ENCODE measurements at regions not wholly inside any gene's neighbourhood (a gene's known extent, or its start where the extent isn't known, plus 50 kb on each side); places are given as distances from the start of the nearest gene placed in this dataset.

DNA sequence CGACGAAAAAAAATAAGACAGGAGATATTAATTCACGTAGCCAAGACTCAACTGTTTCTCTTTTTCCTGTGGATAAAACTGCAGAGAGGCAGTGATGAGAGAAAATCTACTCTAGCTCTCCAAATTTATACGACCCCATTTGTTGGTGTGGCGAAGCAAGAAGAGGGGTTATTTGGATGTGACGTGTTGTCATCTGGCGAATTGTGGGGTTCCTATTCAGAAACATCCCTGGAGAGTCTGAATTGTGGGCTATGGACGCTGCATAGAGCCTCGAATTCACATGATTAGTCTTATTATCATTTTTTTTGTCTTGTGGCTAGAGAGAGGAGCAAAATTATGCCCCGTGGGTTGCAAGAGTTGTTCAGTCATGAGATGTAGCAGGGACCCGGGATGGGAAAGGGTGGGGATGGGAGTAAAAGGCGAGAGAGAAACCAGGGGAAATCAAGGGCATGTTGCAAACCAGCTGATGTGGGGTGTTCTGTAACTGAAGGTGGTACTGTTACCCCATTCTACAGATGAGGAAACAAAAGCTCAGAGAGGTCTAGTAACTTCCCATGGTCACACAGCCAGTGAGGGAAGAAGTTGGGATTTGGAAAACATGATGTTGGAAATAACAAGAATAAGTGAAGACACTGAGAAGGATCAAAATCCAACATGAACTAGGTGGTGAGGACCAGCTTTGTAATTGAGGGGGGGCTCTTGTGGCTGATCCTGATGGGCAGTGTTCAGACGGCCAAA, 69.2 kb upstream of the SFMBT2 start (continued):
- TF ChIP-seq, protein P1, sequence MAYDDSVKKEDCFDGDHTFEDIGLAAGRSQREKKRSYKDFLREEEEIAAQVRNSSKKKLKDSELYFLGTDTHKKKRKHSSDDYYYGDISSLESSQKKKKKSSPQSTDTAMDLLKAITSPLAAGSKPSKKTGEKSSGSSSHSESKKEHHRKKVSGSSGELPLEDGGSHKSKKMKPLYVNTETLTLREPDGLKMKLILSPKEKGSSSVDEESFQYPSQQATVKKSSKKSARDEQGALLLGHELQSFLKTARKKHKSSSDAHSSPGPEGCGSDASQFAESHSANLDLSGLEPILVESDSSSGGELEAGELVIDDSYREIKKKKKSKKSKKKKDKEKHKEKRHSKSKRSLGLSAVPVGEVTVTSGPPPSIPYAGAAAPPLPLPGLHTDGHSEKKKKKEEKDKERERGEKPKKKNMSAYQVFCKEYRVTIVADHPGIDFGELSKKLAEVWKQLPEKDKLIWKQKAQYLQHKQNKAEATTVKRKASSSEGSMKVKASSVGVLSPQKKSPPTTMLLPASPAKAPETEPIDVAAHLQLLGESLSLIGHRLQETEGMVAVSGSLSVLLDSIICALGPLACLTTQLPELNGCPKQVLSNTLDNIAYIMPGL (CRISPR knock-in tag; IDR thresholded peaks at IDR 0.05), result no peak
- no peak for TF ChIP-seq GTF2I (CRISPR knock-in tag; conservative IDR thresholded peaks at IDR 0.05)
- no peak for TF ChIP-seq ZNF512 (CRISPR knock-in tag; IDR thresholded peaks at IDR 0.05; ENCODE audit: borderline replicate concordance)

GRCh38 chr10:7478727-7479457, 68.1 kb upstream of the SFMBT2 start:
- ATAC-seq, result no peak

More at GRCh38 chr10:7478727-7479457, 68.1 kb upstream of the SFMBT2 start:
- Mint-ChIP-seq H3K4me1 (peaks cover 31% of the 10 kb centered on the region), H3K4me3 (no peak overlapping the region), H3K27ac (no peak overlapping the region), H3K36me3 (no peaks in the 10 kb centered on the region), H3K9me3 (no peaks in the 10 kb centered on the region), H3K27me3 (ENCODE audit: low read depth) (no peaks in the 10 kb centered on the region)
- ChIA-PET POLR2A (no interaction called here), CTCF (no interaction called here)
- no peak for DNase-seq (ENCODE audit: low spot score)
- TF ChIP-seq ESRRA (CRISPR knock-in tag; IDR thresholded peaks at IDR 0.05; ENCODE audit: borderline replicate concordance) (no peak), NFATC4 (CRISPR knock-in tag; IDR thresholded peaks at IDR 0.05) (no peak), ZNF532 (CRISPR knock-in tag; IDR thresholded peaks at IDR 0.05; ENCODE audit: borderline replicate concordance) (no peak), NR1H2 (CRISPR knock-in tag; IDR thresholded peaks at IDR 0.05) (no peak), GTF2I (CRISPR knock-in tag; conservative IDR thresholded peaks at IDR 0.05) (no peak), MYBL2 (CRISPR knock-in tag; IDR thresholded peaks at IDR 0.05) (no peak), CREM (CRISPR knock-in tag; IDR thresholded peaks at IDR 0.05) (no peak), KAT7 (CRISPR knock-in tag; IDR thresholded peaks at IDR 0.05; ENCODE audit: borderline replicate concordance) (no peak), PRRX2 (CRISPR knock-in tag; IDR thresholded peaks at IDR 0.05) (no peak), FOXK1 (CRISPR knock-in tag; IDR thresholded peaks at IDR 0.05) (no peak), TEAD1 (CRISPR knock-in tag; IDR thresholded peaks at IDR 0.05) (no peak), CBFB (CRISPR knock-in tag; IDR thresholded peaks at IDR 0.05; ENCODE audit: low read depth) (no peak), ZBTB43 (CRISPR knock-in tag; IDR thresholded peaks at IDR 0.05) (no peak)
- TF ChIP-seq, protein P2, sequence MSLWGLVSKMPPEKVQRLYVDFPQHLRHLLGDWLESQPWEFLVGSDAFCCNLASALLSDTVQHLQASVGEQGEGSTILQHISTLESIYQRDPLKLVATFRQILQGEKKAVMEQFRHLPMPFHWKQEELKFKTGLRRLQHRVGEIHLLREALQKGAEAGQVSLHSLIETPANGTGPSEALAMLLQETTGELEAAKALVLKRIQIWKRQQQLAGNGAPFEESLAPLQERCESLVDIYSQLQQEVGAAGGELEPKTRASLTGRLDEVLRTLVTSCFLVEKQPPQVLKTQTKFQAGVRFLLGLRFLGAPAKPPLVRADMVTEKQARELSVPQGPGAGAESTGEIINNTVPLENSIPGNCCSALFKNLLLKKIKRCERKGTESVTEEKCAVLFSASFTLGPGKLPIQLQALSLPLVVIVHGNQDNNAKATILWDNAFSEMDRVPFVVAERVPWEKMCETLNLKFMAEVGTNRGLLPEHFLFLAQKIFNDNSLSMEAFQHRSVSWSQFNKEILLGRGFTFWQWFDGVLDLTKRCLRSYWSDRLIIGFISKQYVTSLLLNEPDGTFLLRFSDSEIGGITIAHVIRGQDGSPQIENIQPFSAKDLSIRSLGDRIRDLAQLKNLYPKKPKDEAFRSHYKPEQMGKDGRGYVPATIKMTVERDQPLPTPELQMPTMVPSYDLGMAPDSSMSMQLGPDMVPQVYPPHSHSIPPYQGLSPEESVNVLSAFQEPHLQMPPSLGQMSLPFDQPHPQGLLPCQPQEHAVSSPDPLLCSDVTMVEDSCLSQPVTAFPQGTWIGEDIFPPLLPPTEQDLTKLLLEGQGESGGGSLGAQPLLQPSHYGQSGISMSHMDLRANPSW (CRISPR knock-in tag; conservative IDR thresholded peaks at IDR 0.05; ENCODE audit: low read depth), result no peak
